ENCODE measurements at regions not wholly inside any gene's neighbourhood (a gene's known extent, or its start where the extent isn't known, plus 50 kb on each side); places are given as distances from the start of the nearest gene placed in this dataset.

GRCh38 chr10:43863859-43864591, 215.3 kb upstream of the ZNF32 start:
- no peak for DNase-seq

GRCh38 chr10:43863270-43863669, 214.6 kb upstream of the ZNF32 start:
- DNase-seq: no peak

- DNase-seq: no peak
Measured at GRCh38 chr10:43862756-43863155, 214.1 kb upstream of the ZNF32 start.

- no peak for DNase-seq
Measured at GRCh38 chr10:43861966-43862751, 213.5 kb upstream of the ZNF32 start.

GRCh38 chr10:43859016-43859525, 210.4 kb upstream of the ZNF32 start:
- DNase-seq: no peak

- DNase-seq: no peak
Measured at GRCh38 chr10:43857931-43858315, 209.2 kb upstream of the ZNF32 start.

GRCh38 chr10:43857206-43857930, 208.7 kb upstream of the ZNF32 start:
- peak; percentile 42 for DNase-seq

- DNase-seq: no peak
Measured at GRCh38 chr10:43856299-43856698, 207.6 kb upstream of the ZNF32 start.

- DNase-seq: no peak
Measured at GRCh38 chr10:43855667-43856210, 207.1 kb upstream of the ZNF32 start.

- DNase-seq: peak; percentile 48
Measured at GRCh38 chr10:43854007-43854406, 205.3 kb upstream of the ZNF32 start.

GRCh38 chr10:43853369-43853768, 204.7 kb upstream of the ZNF32 start:
- no peak for DNase-seq

GRCh38 chr10:43852644-43853214, 204.0 kb upstream of the ZNF32 start:
- no peak for DNase-seq

GRCh38 chr10:43852149-43852548, 203.5 kb upstream of the ZNF32 start:
- no peak for DNase-seq

- DNase-seq: no peak
Measured at GRCh38 chr10:43851030-43851429, 202.3 kb upstream of the ZNF32 start.

GRCh38 chr10:43849551-43849950, 200.9 kb upstream of the ZNF32 start:
- DNase-seq: no peak

GRCh38 chr10:43846968-43847367, 198.3 kb upstream of the ZNF32 start:
- no peak for DNase-seq

- no peak for DNase-seq
Measured at GRCh38 chr10:43846187-43846680, 197.6 kb upstream of the ZNF32 start.

- no peak for DNase-seq
Measured at GRCh38 chr10:43845121-43845520, 196.4 kb upstream of the ZNF32 start.

- no peak for DNase-seq
Measured at GRCh38 chr10:43844221-43844620, 195.5 kb upstream of the ZNF32 start.

- no peak for DNase-seq
Measured at GRCh38 chr10:43843321-43844101, 194.8 kb upstream of the ZNF32 start.

GRCh38 chr10:43842496-43842895, 193.8 kb upstream of the ZNF32 start:
- DNase-seq: no peak

- no peak for DNase-seq
Measured at GRCh38 chr10:43842072-43842471, 193.4 kb upstream of the ZNF32 start.
